ENCODE measurements at regions not wholly inside any gene's neighbourhood (a gene's known extent, or its start where the extent isn't known, plus 50 kb on each side); places are given as distances from the start of the nearest gene placed in this dataset.

- TF ChIP-seq HCFC1 (IDR thresholded peaks at IDR 0.05; ENCODE audit: low read length) = no peak
- no peak for TF ChIP-seq BMI1 (IDR thresholded peaks at IDR 0.05; ENCODE audit: borderline replicate concordance)
Measured at GRCh38 chr12:63084501-63084900, 66.5 kb downstream of the AVPR1A start (continued).

- Histone ChIP-seq H4K20me1 (ENCODE audit: control insufficient read depth, insufficient read depth) (no peaks in the 10 kb centered on the region), H3K79me2 (ENCODE audit: control insufficient read depth, insufficient read depth, low read length) (no peaks in the 10 kb centered on the region), H3K4me1 (ENCODE audit: control insufficient read depth, insufficient read depth, low read length) (no peaks in the 10 kb centered on the region), H3K36me3 (ENCODE audit: control insufficient read depth in 2 of 2, insufficient read depth in 2 of 2, low read length in 1 of 2) (no peaks in the 10 kb centered on the region), H3K27ac (ENCODE audit: control insufficient read depth, insufficient read depth) (no peak overlapping the region), H3K4me3 (no peak overlapping the region), H3K4me2 (ENCODE audit: control insufficient read depth, insufficient read depth) (no peak overlapping the region), H2AFZ (ENCODE audit: control insufficient read depth, low read depth, low read length) (no peak overlapping the region), H3K9me3 (replicated peaks; ENCODE audit: control insufficient read depth, insufficient read depth, low read length) (no peaks in the 10 kb centered on the region), H3K27me3 (replicated peaks in 1 of 2; ENCODE audit: control insufficient read depth in 2 of 2, insufficient read depth in 2 of 2, low read length in 1 of 2) (no peaks in the 10 kb centered on the region), H3K9ac (ENCODE audit: control insufficient read depth, insufficient read depth, low read length) (no peak overlapping the region)
- ChIA-PET SMC1A (ENCODE audit: uncharacterized antibody, unreplicated experiment) (no interaction called here), POLR2A (no interaction called here), CTCF (interaction anchor here (0.7 kb wide), 1 partner anchor 14 kb away, joined by 3 read pairs; no protein-coding TSS in a partner anchor), RAD21 (ENCODE audit: unreplicated experiment) (no interaction called here)
- in situ Hi-C loops (cut with MboI) = no loop called here
- TF ChIP-seq PML (IDR thresholded peaks at IDR 0.05; ENCODE audit: low read length) (no peak), EP300 (IDR thresholded peaks at IDR 0.05; ENCODE audit: borderline replicate concordance in 1 of 2, control insufficient read depth in 1 of 2, low read depth in 2 of 2, low read length in 2 of 2) (no peak), HDAC2 (IDR thresholded peaks at IDR 0.05) (no peak), SRF (IDR thresholded peaks at IDR 0.05; ENCODE audit: low read depth in 2 of 2, low read length in 2 of 2) (no peak), ZNF24 (IDR thresholded peaks at IDR 0.05) (no peak), TBL1XR1 (IDR thresholded peaks at IDR 0.05; ENCODE audit: low read depth, low read length) (no peak), CHD4 (IDR thresholded peaks at IDR 0.05) (no peak), GATAD2B (conservative IDR thresholded peaks at IDR 0.05; ENCODE audit: low read depth) (no peak), ETV6 (conservative IDR thresholded peaks at IDR 0.05 in 1 of 2, IDR thresholded peaks at IDR 0.05 in 1 of 2; ENCODE audit: borderline replicate concordance in 1 of 2, low read depth in 1 of 2) (no peak), ZZZ3 (IDR thresholded peaks at IDR 0.05; ENCODE audit: control insufficient read depth, insufficient read length, low read depth) (no peak), BACH1 (IDR thresholded peaks at IDR 0.05; ENCODE audit: borderline replicate concordance) (no peak), POLR2AphosphoS2 (IDR thresholded peaks at IDR 0.05; ENCODE audit: low read depth, low read length) (no peak), CREM (IDR thresholded peaks at IDR 0.05; ENCODE audit: low read depth) (no peak), ELK1 (IDR thresholded peaks at IDR 0.05; ENCODE audit: low read depth, low read length) (no peak), SKIL (IDR thresholded peaks at IDR 0.05; ENCODE audit: low read depth, poor library complexity, severe bottlenecking) (no peak), STAT3 (IDR thresholded peaks at IDR 0.05; ENCODE audit: low read depth, low read length) (no peak)
- DNase-seq (ENCODE audit: low read depth, low spot score) (no peak), ATAC-seq (no peak), FAIRE-seq (no peak)
- no TSS peak for BruUV-seq (replicated peaks)
- intact Hi-C loops (cut with micrococcal nuclease; ENCODE audit: unreplicated experiment) = no loop called here
- WGBS (ENCODE audit: insufficient coverage, insufficient replicate concordance, low lambda C conversion rate, missing lambda C conversion rate) = 39% methylated on average over 2 of the region's 2 CpGs
Measured at GRCh38 chr12:63083046-63083445, 68.0 kb downstream of the AVPR1A start.
